NCI-H345 (cell line): ENCODE measurements at regions not wholly inside any gene's neighbourhood (a gene's known extent, or its start where the extent isn't known, plus 50 kb on each side); places are given as distances from the start of the nearest gene placed in this dataset.

Experiments used
- DNase-seq: peaks from one replicate; lab custom pipeline; 2025; lab: John Stamatoyannopoulos, UW

GRCh38 chr22:34159491-34159890 lies 239.2 kb upstream of the LARGE1 start:
- no peak for DNase-seq

DNA sequence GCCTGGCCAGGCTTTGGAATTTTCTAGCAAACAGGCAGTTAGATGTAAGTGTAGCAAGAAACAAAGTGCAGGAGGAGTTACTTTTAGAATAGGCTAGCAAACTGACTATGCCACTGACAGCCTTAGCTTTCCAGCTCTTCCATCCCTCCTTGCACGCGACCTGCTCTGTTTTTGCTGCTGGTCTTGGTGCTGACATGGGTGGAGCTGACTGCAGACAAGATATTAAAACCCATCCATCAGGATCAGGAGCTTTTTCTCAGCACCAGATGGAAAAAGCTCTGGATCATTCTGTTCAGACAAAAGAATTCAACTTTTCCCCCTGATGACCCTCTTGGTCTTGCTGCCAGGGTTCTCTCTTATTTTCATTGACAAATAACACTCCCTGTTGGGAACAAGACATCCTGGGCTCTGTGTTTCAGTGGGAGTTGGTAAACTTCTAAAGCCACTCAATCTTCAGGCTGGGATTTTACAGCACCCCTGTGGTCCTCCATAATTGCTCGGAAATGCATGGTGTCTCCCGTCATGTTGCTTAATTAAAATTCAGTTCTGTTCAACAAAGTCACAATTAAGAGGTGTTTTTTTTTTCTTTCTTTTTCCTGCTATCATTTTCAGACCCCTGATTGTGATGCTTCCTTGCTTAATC lies 240.0 kb upstream of the LARGE1 start:
- DNase-seq: no peak

- no peak for DNase-seq
Observed at GRCh38 chr22:34161431-34162123, 241.3 kb upstream of the LARGE1 start.

DNA sequence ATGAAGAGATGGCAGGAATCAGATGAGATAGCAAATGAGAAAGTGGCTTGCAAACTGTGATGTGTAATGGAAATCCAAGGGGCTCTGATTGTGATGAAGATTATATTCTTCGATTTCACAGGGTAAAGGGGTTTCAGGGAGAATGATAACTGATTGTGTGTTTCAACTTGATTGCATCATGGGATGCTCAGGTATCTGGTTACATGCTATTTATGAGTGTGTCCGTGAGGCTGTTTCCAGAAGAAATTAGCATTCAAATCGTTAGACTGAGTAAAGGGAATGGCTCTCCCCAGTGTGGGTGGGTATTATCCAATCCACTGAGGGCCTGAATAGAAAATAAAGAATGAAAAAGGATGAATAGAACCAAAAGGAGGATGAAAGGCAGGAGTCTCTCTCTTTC lies 278.7 kb upstream of the LARGE1 start:
- DNase-seq: no peak

DNA sequence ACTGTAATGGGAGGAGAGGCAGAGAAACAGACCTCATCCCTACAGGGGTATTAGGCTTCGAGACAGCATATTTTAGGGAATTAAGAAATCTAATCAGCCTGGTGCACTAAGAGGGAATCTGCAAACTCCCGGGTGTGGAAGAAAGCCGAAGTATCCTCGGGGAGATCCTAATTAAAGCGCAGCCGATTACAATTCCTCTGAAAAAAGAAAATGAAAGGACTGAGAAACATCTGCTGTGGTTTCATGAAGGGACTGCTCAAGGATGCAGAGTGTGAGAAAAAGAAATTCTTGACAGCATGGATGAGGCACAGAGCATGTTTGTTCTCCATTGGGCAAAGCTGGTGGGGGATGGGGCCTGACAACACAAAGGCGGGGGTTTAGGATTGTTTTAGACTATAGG lies 290.0 kb upstream of the LARGE1 start:
- DNase-seq: no peak

- DNase-seq: no peak
Observed at GRCh38 chr22:34214372-34214771, 294.1 kb upstream of the LARGE1 start.

GRCh38 chr22:34225278-34225677 lies 305.0 kb upstream of the LARGE1 start:
- DNase-seq: no peak

DNA sequence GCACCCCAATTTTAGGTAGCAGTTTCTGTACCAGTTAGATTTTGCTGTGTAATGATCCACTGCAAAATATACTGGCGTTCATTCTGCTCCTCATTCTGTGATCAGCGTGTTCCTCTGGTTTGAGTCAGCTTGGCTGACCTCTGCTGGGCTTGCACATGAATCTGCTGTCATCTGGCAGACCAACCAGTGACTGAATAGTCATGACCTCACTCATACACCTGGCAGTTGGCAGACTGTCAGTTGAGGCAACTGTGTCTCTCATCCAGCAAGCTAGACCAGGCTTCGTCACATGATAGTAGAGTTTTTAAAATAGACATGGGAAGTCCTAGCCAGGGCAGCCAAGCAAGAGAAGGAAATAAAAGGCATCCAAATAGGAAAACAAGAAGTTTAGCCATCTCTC lies 316.3 kb upstream of the LARGE1 start:
- DNase-seq: no peak

DNA sequence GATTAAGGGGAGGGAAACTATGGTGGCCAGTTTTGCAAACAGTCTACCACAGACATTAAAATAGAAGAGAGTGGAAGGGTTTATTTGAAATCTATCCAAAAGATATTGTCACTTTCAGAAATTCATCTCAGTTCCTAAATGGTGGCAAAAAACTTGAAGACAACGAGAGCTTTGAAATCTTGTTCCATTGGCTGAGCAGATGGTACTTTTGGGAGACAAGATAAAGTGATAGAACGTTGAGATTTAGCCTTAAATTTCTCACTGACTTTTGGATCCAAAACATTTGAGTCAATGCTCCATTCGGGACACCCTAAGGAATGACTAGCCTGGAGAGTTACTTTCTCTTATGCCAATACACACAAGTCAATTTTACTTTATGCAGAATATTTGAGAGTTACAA lies 319.1 kb upstream of the LARGE1 start:
- no peak for DNase-seq

- no peak for DNase-seq
Observed at GRCh38 chr22:34243023-34243422, 322.7 kb upstream of the LARGE1 start.

DNA sequence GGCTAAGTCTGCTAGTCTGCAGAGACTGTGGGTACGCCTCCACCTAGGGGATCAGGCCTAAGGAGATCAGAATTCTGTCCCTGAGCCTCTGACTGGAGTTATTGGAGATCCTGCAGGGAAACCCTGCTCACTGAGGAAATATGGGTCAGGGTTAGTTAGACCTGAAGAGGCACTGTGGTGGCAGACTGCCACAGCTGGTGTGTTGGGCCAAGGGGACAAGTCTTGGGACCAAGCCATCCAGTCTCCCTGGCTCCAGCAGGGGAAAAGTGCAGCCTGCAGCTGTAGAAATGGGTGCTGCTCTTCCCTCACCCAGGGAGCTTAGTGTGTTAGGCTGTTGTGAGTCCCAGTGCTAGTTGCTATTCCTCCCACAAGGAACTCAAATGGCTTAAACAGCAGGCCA lies 334.8 kb upstream of the LARGE1 start:
- DNase-seq: no peak

DNA sequence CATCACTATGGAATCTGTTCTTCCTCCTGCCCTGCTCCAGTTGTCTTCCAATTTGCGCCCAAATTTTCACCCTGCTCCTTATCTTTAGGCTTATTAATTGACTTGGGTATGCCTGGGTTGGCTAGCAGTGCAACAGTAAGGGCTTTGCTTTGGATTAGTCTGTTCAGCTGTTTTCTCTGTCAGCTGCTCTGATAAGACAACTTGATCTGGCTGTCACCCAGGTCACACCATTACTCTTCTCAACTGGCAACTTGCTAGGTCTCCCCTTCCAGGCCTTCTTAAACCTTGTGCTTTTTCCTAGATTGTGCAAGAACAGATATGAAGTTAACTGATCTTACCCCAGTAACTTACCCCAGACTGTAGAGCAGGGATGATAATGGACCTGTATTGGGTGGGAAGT lies 357.8 kb upstream of the LARGE1 start:
- DNase-seq: no peak

GRCh38 chr22:34281738-34282137 lies 361.5 kb upstream of the LARGE1 start:
- no peak for DNase-seq

GRCh38 chr22:34283844-34284243 lies 363.6 kb upstream of the LARGE1 start:
- DNase-seq: no peak

DNA sequence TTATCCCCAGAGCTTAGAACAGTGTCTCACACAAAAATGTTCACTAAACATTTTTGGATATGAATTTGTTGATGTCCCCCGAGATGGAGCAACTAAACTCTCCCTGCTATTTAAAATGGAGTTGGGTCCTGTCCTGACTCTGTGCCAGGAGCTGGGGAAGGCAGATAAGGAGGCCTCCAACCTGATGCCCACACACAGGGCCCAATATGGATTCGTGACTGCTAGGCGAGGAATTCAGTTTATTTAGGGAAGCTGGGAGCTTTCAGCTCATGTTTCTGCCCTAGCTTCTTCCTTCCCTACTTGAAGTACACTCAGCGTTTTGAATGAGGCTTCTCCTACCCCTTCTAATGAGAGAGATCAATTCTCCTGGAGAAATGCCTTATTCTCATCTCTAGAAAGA lies 373.0 kb upstream of the LARGE1 start:
- DNase-seq: no peak

DNA sequence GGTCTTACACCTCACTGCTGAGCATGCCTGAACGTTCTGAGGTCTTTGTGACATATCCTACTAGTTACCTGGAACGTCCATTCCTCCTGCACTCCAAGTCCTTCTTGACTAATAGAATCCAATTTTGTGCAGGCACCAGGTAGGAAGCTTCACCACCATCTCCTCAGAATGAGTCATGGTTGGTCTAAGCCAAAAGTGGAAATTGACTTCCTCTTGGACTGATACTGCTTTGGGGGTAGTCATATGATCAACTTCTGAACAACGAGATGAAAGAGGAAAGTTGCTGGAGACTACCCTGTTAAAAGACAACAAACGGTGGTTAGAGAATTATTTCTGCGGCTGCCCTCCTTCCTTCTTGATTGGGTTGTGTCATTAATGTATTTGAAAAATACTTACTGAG lies 374.2 kb upstream of the LARGE1 start:
- DNase-seq: no peak

GRCh38 chr22:34294986-34295385 lies 374.7 kb upstream of the LARGE1 start:
- no peak for DNase-seq

DNA sequence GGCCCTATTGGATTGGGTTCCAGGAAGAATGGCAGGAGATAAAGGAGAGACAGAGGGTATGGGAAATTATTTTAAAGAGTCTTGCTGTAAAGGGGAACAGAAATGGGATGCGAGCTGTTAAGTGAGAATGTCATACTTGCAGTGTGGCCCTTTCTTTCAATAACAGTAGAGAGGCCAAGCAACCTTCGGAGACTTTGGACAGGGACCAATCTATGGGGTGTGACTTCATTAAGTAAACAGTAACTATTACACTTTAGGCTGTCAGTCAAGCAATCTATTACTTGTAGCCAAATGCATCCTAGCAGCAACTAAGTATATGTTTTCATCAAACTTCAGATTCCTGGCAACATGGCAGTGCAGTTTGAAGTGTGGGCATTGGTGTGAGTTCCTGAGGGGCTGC lies 376.2 kb upstream of the LARGE1 start:
- no peak for DNase-seq

DNA sequence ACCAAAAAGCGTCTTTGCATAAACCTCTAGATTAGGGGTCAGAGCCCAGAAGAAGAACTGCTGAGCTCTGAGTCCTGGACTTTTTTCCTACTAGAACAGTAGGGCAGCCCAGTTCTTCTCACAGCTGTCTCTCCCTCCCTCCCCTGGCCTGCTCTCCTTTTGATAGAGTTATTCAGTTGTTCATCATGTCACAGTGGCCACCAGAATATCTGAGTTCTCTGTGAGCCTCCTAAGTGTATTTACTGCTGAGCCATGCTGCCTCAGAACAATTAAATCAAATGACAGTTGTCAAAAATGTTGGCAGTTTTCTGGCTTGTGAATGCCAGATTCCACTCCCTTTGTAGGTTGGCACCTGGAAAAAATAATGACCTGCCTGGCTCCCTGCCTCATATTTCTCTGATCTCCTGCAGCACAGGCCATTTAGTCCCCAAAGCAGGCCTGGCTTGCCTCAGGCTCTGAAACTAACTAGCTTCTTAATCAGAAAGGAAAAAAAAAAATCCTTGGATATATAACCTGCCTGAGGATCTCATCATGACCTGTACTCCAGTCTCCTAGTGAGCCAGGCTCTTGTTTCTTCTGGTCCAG lies 377.4 kb upstream of the LARGE1 start:
- DNase-seq: no peak

GRCh38 chr22:34299496-34299895 lies 379.2 kb upstream of the LARGE1 start:
- no peak for DNase-seq

DNA sequence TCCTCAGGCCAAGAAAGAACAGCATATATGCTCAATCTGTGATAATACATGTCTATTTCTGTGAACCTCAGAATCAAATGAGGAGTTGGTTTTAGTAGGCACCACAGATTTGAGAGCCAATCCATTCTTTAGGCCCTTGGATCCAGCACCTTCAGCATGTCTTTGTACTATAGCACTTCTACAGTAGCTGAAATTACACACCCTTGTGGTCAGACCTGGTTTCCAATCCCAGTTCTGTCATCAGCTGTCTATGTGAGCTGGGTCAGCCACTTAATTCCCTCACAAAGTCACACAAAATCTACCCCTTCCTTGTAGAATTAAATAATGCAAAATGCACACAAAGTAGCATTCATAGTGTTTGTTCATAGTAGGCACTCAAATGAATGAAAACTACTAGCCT lies 381.3 kb upstream of the LARGE1 start:
- DNase-seq: no peak

GRCh38 chr22:34303656-34304055 lies 383.4 kb upstream of the LARGE1 start:
- DNase-seq: no peak

- DNase-seq: no peak
Observed at GRCh38 chr22:34306361-34306760, 386.1 kb upstream of the LARGE1 start.

DNA sequence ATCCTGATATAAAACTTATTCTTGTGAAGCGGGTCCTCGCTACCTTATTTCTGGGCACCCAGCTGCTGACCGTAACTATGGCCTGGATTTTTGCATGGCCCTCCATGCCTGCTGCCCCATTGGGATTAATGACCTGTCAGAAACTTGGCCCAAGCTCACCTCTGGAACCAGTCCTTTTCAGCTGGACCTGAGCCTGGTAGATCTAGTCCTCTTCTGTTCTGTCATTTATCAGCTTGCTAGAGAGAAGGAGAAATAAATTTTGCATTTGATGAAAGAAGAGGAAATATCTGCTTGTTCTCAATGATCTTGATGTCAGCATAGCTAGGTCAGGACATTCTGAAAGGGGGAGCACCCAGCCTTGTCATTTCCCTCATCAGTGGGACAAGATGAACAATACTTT lies 387.8 kb upstream of the LARGE1 start:
- DNase-seq: no peak
